A549 (cell line): ENCODE measurements at regions not wholly inside any gene's neighbourhood (a gene's known extent, or its start where the extent isn't known, plus 50 kb on each side); places are given as distances from the start of the nearest gene placed in this dataset.

Experiments
- ATAC-seq, 2 experiments: fragments of 200-7000 bp in 1 of 2; fragments of >200 bp in 1 of 2; cut with Nextera tagmentation in 1 of 2; cut with Tn5 transposase in 1 of 2; 3 replicates each; pipeline versions ENCODE4 v1.8.0 to v1.9.1; 2018 to 2020; ENCODE audit warnings: mild to moderate bottlenecking in 1 of 2, moderate library complexity in 1 of 2
- CTCF ChIA-PET: fragments of 300-600 bp; sonication (Branson Sonifier 250); formaldehyde crosslinking; extraction: SDS; loops from one replicate; lab custom pipeline; 2021; ENCODE audit warnings: antibody characterized with exemption, inconsistent platforms; lab: Yijun Ruan, JAX
- POLR2A ChIA-PET: fragments of 350-600 bp; formaldehyde crosslinking; extraction: SDS; loops from one replicate; lab custom pipeline; 2021; ENCODE audit warnings: antibody characterized with exemption, inconsistent platforms; lab: Yijun Ruan, JAX
- DNase-seq, 2 experiments: peaks; one replicate each; pipeline versions ENCODE4 v3.0.0 to v3.0.0-alpha.2; 2011 to 2016; ENCODE audit warnings: low read depth in 1 of 2, low spot score in 1 of 2
- FAIRE-seq: peaks from 2 replicates; lab custom pipeline; 2011; peaks lifted over from hg19 to GRCh38; lab: Jason Lieb, UNC
- H3K27ac ChIP-seq, 2 experiments: fragments of >200 bp; sonication (Bioruptor Twin); formaldehyde crosslinking; 3 replicates each; pipeline ENCODE4 v1.5.1; 2016 to 2017
- H3K4me1 ChIP-seq: fragments of >200 bp; sonication (Bioruptor Twin); formaldehyde crosslinking; 3 replicates; pipeline ENCODE4 v1.6.1; 2016
- H3K4me2 ChIP-seq: fragments of >200 bp; sonication (Bioruptor Twin); formaldehyde crosslinking; 3 replicates; pipeline ENCODE4 v1.6.1; 2016
- H3K4me3 ChIP-seq: fragments of >200 bp; sonication (Bioruptor Twin); formaldehyde crosslinking; 3 replicates; pipeline ENCODE4 v1.5.1; 2016
- H3K9me3 ChIP-seq: fragments of >200 bp; sonication (Bioruptor Twin); formaldehyde crosslinking; 3 replicates; pipeline ENCODE4 v1.6.1; 2016
- CEBPB ChIP-seq, 2 experiments: fragments of >200 bp in 1 of 2; sonication (Bioruptor Twin) in 1 of 2; formaldehyde crosslinking in 1 of 2; IDR thresholded peaks; 2 replicates each; pipeline ENCODE4 v1.6.1; 2012 to 2016
- CHD4 ChIP-seq: fragments of 200-600 bp; sonication (generic); IDR thresholded peaks from 2 replicates; pipeline ENCODE4 v1.6.1; 2016; ENCODE audit warnings: antibody characterized with exemption, mild to moderate bottlenecking, borderline replicate concordance
- EHF ChIP-seq: fragments of 250-450 bp; sonication (Bioruptor Pico); IDR thresholded peaks from 2 replicates; pipeline ENCODE4 v1.5.0; 2020; ENCODE audit warnings: mild to moderate bottlenecking
- ELK1 ChIP-seq: fragments of 150-350 bp; IDR thresholded peaks from 2 replicates; pipeline ENCODE4 v1.6.1; 2014; ENCODE audit warnings: low read depth, mild to moderate bottlenecking, low read length
- FOSB ChIP-seq: fragments of 250-450 bp; sonication (Bioruptor Pico); IDR thresholded peaks from 2 replicates; pipeline ENCODE4 v1.5.0; 2020; ENCODE audit warnings: mild to moderate bottlenecking, moderate library complexity
- GATA3 ChIP-seq: IDR thresholded peaks from 2 replicates; pipeline ENCODE4 v1.6.1; 2012; ENCODE audit warnings: borderline replicate concordance
- HEYL ChIP-seq: fragments of 250-450 bp; sonication (Bioruptor Pico); IDR thresholded peaks from 2 replicates; pipeline ENCODE4 v1.8.0; 2021; ENCODE audit warnings: mild to moderate bottlenecking, moderate library complexity
- HMGXB4 ChIP-seq: fragments of 250-450 bp; sonication (Bioruptor Pico); IDR thresholded peaks from 2 replicates; pipeline ENCODE4 v1.5.0; 2021; ENCODE audit warnings: mild to moderate bottlenecking, moderate library complexity, borderline replicate concordance
- KDM1A ChIP-seq: fragments of 200-600 bp; sonication (generic); IDR thresholded peaks from 2 replicates; pipeline ENCODE4 v1.6.1; 2016; ENCODE audit warnings: low read depth, mild to moderate bottlenecking
- MAFK ChIP-seq: fragments of 450-650 bp; IDR thresholded peaks from 2 replicates; pipeline ENCODE4 v1.6.1; 2014; ENCODE audit not compliant: partially characterized antibody
- MAZ ChIP-seq: fragments of 150-350 bp; IDR thresholded peaks from 2 replicates; pipeline ENCODE4 v1.6.1; 2014; ENCODE audit warnings: antibody characterized with exemption, low read depth, low read length, borderline replicate concordance
- MYC ChIP-seq: IDR thresholded peaks from 2 replicates; pipeline ENCODE4 v1.6.1; 2012; ENCODE audit warnings: mild to moderate bottlenecking, inconsistent platforms, low read length, improper control_type of control experiment, borderline replicate concordance
- RAD21 ChIP-seq, 2 experiments: fragments of >200 bp in 1 of 2; sonication (Bioruptor Twin) in 1 of 2; formaldehyde crosslinking in 1 of 2; IDR thresholded peaks in 1 of 2; conservative IDR thresholded peaks in 1 of 2; 2 replicates in 1 of 2; 3 replicates in 1 of 2; pipeline ENCODE4 v1.6.1; 2012 to 2018; ENCODE audit warnings: inconsistent platforms in 1 of 2
- RARB ChIP-seq: fragments of 250-450 bp; sonication (Bioruptor Pico); IDR thresholded peaks from 2 replicates; pipeline ENCODE4 v1.8.0; 2021; ENCODE audit warnings: mild to moderate bottlenecking, moderate library complexity
- SMC3 ChIP-seq: fragments of >200 bp; sonication (Bioruptor Twin); formaldehyde crosslinking; IDR thresholded peaks from 3 replicates; pipeline ENCODE4 v1.6.1; 2018; ENCODE audit warnings: inconsistent platforms
- WGBS: methylation state at CpG from one replicate; pipeline ENCODE4 v1.1.6; 2017; ENCODE audit errors: missing lambda C conversion rate; 5-methylcytosine and 5-hydroxymethylcytosine counted together
- TF ChIP-seq, protein P1 (sequence below): fragments of >200 bp; sonication (Bioruptor Twin); formaldehyde crosslinking; IDR thresholded peaks from 3 replicates; pipeline ENCODE4 v1.5.1; 2016

GRCh38 chr4:71229477-71230270, 109.1 kb upstream of the SLC4A4 start:
- Histone ChIP-seq H3K9me3 (no peaks in the 10 kb centered on the region), H3K4me2 (no peak overlapping the region), H3K4me3 (no peak overlapping the region), H3K27ac (no peak overlapping the region), H3K4me1 (no peaks in the 10 kb centered on the region)
- FAIRE-seq (no peak), ATAC-seq (peak; percentile 64 to 77; a peak in 3 of 6 replicates), DNase-seq (peak; percentile 28 to 31)
- WGBS: 36% methylated on average over 9 of the region's 9 CpGs
- POLR2A ChIA-PET: no interaction called here
- CTCF ChIA-PET: interaction anchor here (0.6 to 1.7 kb wide), 31 partner anchors 9 to 1112 kb away, joined by 3 to 9 read pairs (median 3); no protein-coding TSS in a partner anchor
- TF ChIP-seq SMC3: peak; percentile 63
- no peak for TF ChIP-seq ELK1
- TF ChIP-seq, protein P1, sequence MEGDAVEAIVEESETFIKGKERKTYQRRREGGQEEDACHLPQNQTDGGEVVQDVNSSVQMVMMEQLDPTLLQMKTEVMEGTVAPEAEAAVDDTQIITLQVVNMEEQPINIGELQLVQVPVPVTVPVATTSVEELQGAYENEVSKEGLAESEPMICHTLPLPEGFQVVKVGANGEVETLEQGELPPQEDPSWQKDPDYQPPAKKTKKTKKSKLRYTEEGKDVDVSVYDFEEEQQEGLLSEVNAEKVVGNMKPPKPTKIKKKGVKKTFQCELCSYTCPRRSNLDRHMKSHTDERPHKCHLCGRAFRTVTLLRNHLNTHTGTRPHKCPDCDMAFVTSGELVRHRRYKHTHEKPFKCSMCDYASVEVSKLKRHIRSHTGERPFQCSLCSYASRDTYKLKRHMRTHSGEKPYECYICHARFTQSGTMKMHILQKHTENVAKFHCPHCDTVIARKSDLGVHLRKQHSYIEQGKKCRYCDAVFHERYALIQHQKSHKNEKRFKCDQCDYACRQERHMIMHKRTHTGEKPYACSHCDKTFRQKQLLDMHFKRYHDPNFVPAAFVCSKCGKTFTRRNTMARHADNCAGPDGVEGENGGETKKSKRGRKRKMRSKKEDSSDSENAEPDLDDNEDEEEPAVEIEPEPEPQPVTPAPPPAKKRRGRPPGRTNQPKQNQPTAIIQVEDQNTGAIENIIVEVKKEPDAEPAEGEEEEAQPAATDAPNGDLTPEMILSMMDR: peak; percentile 58
- peak; percentile 64 to 66 for TF ChIP-seq RAD21 (conservative IDR thresholded peaks at IDR 0.05 in 1 of 2, IDR thresholded peaks at IDR 0.05 in 1 of 2)
- TF ChIP-seq, all 56 proteins: peak for 3

DNA sequence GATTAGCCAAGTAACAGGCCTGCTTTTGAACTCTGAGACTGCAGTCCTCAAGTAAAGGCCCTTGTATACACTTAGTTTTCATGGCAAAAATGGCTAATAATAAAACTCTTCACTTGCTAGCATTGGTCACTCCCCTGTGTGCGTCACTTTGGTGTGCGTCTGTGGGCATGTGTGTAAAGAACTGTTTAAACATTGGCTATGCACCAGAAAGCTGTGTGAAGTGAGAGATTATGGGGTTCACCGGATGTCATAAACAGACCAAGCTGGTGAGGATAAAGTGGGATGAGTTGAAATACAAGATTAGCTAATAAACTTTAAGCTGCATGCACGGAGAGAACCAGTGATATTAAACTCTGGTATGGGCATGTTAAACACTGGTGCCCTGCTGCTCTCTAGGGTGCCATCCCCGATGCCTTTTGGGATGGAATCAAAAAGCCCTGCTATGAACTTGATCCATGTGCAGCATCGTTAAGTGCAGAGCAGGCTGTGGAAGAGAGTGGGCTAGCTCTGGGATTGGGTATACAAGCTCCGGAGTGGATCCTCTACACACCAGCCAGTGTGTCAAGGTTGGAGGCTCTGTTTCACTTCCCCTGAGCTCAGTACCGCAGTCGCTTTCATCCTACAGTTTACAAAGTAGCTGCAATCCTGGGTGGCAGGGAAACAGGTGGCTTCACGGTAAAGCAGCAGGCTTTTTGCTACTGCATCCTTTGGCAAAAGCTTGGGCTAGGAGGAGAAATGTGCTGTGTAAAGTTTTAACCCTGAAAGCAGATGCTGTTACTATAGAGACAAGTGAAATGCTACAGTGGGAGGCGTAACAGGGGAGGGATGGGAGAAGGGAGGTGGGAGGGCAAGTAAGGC, 108.3 kb upstream of the SLC4A4 start:
- WGBS: 67% methylated on average over 10 of the region's 11 CpGs
- H3K9me3 ChIP-seq: no peaks in the 10 kb centered on the region
- ChIA-PET CTCF (interaction anchor here (0.6 to 1.7 kb wide), 17 partner anchors 9 to 1111 kb away, joined by 3 to 7 read pairs (median 3); no protein-coding TSS in a partner anchor), POLR2A (no interaction called here)
- no peak for DNase-seq
- no peak overlapping the region for H3K4me2 ChIP-seq
- H3K4me3 ChIP-seq: no peak overlapping the region
- ATAC-seq: no peak
- FAIRE-seq: no peak
- H3K4me1 ChIP-seq: no peaks in the 10 kb centered on the region
- TF ChIP-seq CEBPB (IDR thresholded peaks at IDR 0.05): no peak
- TF ChIP-seq KDM1A: no peak
- TF ChIP-seq EHF (CRISPR knock-in tag): no peak
- no peak for TF ChIP-seq CHD4
- TF ChIP-seq, protein P1: no peak
- no peak for TF ChIP-seq HMGXB4 (CRISPR knock-in tag)
- TF ChIP-seq MAZ: no peak
- no peak for TF ChIP-seq SMC3
- TF ChIP-seq MAFK: no peak
- TF ChIP-seq MYC: no peak
- no peak for TF ChIP-seq RARB
- TF ChIP-seq FOSB (CRISPR knock-in tag): no peak
- TF ChIP-seq HEYL (CRISPR knock-in tag): no peak
- TF ChIP-seq GATA3: no peak
- TF ChIP-seq, all 56 proteins: peak for 0
- no peak overlapping the region for H3K27ac ChIP-seq
